DMS79 treated with DMSO at 0.1 percent for 48 hours (cell line): ENCODE measurements at regions not wholly inside any gene's neighbourhood (a gene's known extent, or its start where the extent isn't known, plus 50 kb on each side); places are given as distances from the start of the nearest gene placed in this dataset.

Source experiments
- DNase-seq: peaks from one replicate; lab custom pipeline; 2025; lab: John Stamatoyannopoulos, UW

DNA sequence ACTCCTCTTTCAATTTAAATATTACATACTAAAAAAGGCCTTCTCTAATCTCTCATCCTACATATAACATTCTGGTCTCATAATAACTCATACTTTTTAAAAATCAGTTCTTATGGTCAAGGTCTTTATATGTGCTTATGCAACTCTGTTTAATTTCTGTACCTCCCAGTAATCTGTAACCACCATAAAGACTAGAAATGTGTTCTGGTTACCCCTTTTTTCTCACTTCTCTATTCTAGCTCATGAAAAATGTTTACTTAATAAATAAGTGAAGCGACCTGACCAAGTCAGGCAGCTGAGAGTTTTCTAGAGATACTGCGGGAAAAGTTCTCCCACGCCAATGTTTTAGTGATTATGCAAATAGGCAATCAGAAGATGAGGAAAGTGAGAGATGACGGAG lies 548.8 kb upstream of the FAM241A start:
- no peak for DNase-seq

GRCh38 chr4:111601671-111602070 lies 543.6 kb upstream of the FAM241A start:
- DNase-seq = no peak

DNA sequence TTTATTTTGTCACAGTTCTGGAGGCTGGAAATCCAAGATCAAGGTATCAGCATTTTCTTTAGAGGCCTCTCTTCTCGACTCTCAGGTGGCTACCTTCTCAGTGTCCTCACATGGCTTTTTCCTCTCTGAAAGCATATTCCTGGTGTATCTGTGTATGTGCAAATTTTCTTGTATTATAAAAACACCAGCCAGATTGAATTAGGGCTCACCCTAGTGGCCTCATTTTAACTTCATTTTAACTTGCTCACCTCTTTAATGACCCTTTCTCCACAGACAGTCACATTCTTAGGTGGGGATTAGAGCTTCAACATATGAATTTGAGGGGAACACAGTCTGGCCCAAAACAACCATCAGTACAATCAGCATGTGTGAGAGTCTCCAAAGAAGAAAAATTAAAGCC lies 542.4 kb upstream of the FAM241A start:
- DNase-seq = no peak

DNA sequence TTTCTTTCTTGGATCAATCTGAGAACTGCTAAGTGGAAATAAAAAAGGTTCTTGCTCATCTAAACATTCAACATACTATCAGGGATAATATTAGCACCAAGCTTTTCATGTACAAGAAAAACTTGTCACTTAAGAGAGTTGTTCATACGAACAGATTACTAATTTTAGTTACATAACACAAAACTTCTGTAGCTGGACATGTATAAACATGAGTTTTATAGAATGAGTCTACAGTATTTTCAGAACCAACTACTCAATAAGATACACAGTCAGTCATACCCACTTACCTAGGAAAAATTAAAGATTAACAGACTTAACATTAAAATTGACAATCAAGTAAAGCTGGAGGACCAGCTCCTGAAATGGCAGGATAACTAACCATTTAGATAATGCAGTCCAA lies 540.1 kb upstream of the FAM241A start:
- DNase-seq = no peak

GRCh38 chr4:111610681-111611080 lies 534.6 kb upstream of the FAM241A start:
- no peak for DNase-seq

- no peak for DNase-seq
These were observed 526.3 kb upstream of the FAM241A start for GRCh38 chr4:111618908-111619307.

GRCh38 chr4:111628437-111628836 lies 516.8 kb upstream of the FAM241A start:
- DNase-seq = no peak

DNA sequence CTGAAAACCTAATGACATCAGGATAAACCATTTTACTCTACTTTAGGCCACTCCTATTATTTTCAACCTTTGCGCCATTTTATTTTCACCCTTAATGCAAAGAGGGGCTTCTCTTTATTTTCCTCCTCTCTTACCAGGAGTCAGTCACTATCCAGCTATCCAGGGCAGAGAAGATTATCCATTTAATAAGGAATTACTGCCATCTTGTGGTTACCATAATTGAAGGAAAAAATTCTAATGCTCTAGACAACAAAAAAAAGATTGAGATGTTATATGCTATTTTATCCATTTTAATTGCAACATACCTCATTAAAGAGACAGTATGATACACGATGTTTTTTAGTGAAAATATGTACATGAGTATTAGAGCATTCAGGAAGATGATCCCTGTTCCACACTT lies 514.5 kb upstream of the FAM241A start:
- no peak for DNase-seq

DNA sequence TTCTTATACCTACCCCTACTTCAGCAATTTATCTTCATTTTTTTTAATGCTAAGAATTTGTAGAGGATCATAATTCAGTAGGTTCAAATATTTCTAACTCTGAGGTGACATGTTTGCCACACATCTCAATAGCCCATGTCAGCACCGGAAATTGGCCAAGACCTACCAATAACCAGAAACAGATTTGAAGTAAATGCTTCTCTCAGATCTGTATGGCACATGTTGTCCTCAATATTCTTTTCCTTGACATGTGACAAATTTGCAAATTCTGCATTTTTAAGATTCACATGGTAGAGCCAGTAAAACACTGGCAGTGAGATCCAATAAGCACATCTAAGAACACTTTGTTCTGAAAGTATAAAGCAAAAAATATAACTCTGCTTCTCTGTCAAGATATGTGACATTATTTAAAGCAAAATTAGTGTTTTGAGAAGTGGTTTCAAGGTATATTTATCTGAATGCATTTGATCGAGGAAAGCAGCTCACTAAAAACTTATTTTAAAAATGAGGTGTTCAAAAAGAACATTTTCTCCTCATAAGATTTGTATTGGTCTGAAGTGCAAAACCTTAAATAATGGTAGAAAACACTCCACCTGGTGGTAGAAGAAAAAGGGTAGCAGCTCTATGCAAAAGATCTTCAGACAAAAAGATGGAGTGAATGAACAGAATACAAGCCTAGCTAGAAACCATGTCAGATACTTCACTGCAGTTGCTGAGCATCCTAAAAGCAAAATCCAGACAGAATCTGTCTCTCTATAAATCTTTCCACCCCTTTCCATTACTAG lies 513.8 kb upstream of the FAM241A start:
- no peak for DNase-seq

GRCh38 chr4:111632641-111633151 lies 512.6 kb upstream of the FAM241A start:
- no peak for DNase-seq

DNA sequence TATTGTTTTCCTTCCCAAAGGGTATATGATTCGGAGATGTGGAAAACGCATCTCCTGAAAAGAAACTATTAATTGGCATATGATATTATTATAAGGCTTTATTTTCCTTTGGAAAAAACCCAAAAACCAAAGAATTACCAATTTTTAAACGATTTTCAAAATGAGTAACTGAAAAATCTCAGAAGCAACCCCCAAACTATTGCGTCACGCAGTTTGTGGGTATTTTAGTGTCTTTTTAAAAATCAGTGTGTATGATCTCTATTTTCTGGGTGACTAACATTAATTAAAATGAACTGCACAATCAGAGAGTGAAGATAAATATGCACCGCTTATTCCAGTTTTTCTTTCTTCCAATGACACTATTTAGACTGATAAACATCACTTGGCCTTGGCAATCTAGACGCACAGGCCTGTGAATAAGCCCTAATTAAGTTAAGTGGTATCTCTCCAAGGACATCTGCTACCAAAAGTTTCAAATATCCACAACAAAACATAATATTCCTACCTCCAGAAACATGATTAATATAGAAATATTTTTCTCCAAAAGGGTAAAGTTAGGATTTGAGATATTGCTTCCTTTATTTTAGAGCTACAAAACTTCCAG lies 511.5 kb upstream of the FAM241A start:
- DNase-seq = no peak

GRCh38 chr4:111635646-111636045 lies 509.6 kb upstream of the FAM241A start:
- no peak for DNase-seq

DNA sequence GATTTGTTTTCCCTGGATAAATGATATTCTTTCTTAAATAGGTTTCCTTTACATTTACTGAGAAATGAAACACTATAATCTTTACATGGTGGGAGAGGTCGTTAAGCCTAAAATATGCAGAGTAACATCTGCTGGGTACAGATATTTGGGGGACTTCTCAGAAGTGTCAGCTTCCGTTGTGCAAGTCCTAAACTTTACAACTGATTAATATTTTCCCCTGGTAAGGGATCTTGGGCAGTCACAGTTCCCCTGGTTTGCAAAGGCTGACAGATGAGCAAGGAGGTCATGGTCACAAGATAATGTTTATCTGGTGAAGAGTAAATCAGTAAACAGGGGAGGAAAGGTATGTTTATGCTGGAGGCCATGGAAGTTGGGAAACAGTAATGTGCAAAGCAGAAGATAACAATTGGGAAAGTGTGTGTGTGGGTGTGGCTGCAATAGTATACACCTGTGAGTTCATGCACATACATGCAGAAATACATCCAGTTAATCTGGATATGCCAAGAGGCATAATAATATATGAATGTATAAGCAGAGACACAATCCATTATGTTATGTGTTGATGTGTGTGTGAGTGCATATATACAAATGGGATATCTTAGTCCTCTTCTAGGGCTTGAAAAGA lies 508.2 kb upstream of the FAM241A start:
- no peak for DNase-seq

DNA sequence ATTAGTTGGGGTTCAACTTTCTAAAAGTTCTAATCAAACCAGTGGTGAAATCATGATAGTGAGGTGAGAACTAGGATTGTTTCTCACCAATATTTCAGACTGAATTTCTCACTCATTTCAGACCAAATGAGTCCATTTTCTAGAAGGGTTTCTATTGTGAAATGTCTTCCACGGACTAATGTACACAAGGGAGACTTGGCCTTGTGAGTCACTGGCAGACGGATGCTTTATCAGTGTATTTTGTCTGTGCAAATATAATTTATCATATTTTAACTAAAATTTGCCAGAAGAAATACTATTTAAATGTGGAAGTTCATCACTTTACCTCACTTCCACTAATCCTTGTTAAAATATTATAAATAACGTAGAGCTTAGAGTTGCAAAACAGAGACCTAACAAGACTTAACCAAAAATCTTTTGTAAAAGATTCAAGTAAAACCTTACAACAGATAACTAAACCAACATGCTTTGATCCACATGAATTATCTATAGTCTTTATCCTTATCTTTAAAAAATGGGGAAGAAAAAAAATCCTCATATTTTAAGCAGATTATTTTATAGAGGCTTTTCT lies 506.0 kb upstream of the FAM241A start:
- DNase-seq = no peak

DNA sequence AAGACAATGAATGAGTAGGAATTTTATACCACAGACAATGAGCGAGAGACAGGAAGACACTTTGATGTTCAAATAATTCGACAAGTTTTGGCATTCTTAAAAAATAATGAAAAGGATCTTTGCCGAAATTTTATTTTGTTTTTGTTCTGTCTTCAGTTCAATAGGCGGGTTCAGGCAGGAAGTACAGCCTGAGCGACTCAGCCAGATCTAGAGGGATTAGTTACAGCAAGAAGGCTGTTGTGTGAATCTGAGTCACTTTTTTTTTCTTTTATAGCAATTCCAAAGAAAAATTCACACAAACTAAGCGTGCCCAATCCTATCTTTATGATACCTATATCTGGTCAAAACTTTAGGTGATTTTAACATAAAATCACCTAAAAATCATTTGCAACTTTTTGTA lies 505.4 kb upstream of the FAM241A start:
- no peak for DNase-seq

DNA sequence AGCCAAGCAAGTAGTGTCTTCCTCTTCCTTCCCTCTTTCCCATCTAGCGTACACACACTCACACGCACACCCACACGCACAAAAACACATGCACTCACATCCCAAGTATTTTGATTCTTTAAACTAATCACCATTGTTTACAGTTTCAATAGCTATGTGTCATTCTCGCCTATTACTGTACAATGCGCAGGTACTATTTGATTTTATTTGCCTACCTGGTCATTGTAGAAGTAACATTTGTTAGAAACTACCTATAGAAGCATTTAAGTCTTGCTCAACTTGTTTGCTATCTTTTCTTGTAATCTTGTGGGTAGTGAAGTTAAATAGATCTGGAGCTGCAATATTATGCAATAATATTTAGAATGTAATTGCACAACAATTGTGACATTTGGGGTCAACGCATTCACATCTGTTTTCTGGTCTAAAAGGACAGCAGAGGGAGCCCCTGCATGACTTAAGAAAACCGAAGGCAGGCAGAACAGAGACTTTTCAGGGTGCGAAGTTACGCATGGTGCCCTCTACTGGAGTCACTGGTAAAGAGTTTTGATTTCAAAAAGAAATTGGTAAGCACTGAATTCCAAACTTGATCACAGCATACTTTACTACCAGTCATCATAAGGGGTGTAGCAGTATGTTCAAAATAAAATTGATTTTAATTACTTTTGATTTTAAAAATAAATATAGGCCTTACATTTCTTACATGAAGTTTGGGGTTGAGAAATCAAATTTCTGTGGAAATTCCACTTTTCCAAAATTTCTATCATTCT lies 503.3 kb upstream of the FAM241A start:
- DNase-seq = no peak

- no peak for DNase-seq
These were observed 497.2 kb upstream of the FAM241A start for GRCh38 chr4:111648056-111648455.

GRCh38 chr4:111649308-111649707 lies 495.9 kb upstream of the FAM241A start:
- no peak for DNase-seq

- DNase-seq = no peak
These were observed 495.1 kb upstream of the FAM241A start for GRCh38 chr4:111650146-111650545.

DNA sequence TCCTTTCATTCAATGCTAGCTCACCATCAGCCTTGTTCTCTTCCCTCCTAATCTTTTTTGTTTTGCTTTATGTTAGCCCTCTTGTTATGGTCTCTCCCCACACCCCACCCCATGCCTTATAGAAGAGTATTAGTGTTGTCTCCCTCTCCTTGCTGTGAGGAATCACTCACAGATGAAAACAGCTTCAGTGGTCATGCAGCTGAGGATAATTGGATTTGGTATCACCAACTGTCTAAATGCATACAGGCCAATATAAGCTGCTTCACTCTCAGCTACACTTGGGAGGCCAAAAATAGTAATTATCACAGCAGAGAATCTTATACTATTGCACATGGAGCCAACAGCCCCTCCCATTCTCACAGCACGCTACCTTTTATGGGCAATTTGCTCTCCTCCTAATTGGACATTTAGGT lies 494.6 kb upstream of the FAM241A start:
- DNase-seq = no peak

DNA sequence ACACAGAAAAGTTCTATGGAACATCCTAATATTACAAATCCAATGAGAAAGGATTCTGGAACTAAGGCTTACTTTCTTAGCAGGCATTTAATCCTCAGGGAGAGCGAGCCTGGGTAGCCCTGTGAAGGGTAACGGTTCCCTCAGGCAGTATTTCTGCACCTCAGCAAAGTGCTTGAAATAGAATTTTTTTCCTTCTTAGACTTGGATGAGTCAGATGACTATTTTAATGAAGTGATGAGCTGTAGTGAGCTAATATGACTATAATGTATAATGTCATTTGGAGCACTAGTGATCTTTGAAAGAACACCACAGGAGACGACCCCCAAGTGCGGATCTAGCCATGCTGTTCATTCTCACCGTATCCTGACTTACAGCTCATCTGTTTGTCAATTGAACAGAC lies 493.0 kb upstream of the FAM241A start:
- DNase-seq = no peak

- DNase-seq = no peak
These were observed 492.3 kb upstream of the FAM241A start for GRCh38 chr4:111652986-111653385.
